ENCODE measurements at regions not wholly inside any gene's neighbourhood (a gene's known extent, or its start where the extent isn't known, plus 50 kb on each side); places are given as distances from the start of the nearest gene placed in this dataset.
A peak's percentile ranks its signal among the peaks of the same experiment; 100 is the strongest.

DNA sequence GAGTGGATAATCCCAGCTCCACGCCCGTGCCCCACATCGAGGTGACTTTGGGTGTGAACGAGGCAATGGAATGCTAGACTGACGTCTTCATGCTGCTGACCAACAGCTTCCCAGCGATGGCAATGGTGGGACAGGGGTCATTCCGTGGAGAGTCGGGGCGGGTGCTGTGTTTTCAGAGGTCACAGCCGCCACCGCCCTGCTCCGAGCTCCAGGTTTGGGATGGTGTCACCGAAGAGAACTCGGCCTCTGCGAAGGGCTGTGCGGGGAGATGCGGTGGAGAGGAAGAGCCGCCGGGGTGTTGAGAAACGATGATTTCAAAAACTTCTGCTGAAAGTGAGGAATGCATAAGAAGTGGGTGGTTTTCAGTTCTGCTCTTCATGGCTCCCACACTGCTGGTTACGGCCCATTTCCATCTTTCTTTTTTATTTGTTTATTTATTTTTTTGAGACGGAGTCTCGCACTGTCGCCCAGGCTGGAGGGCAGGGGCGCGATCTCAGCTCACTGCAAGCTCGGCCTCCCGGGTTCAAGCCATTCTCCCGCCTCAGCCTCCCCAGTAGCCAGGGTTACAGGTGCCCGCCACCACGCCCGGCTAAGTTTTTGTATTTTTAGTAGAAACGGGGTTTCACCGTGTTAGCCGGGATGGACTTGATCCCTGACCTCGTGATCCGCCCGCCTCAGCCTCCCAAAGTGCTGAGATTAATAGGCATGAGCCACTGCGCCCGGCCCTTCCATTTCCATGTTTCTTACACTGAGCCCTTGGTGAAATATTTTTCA, 142.6 kb downstream of the RTP5 start:
- Mint-ChIP-seq H3K27ac (no peak overlapping the region), H3K36me3 (ENCODE audit: low read depth) (no peaks in the 10 kb centered on the region), H3K9me3 (no peaks in the 10 kb centered on the region), H3K27me3 (ENCODE audit: insufficient read depth) (no peaks in the 10 kb centered on the region), H3K4me1 (no peaks in the 10 kb centered on the region), H3K4me3 (no peak overlapping the region)
- Histone ChIP-seq H3K9ac (ENCODE audit: extremely low read depth, low read length, poor library complexity, severe bottlenecking) (no peak overlapping the region), H3K27me3 (ENCODE audit: control insufficient read depth, insufficient read depth, low read length, poor library complexity, severe bottlenecking) (no peaks in the 10 kb centered on the region), H3K9me3 (ENCODE audit: control insufficient read depth, low read length) (no peaks in the 10 kb centered on the region), H3K36me3 (ENCODE audit: control insufficient read depth, insufficient read depth, low read length) (no peaks in the 10 kb centered on the region), H3K4me1 (ENCODE audit: control insufficient read depth, insufficient read depth, low read length) (no peaks in the 10 kb centered on the region), H3K27ac (ENCODE audit: low read depth, low read length) (no peak overlapping the region), H3K4me3 (ENCODE audit: low read length) (no peak overlapping the region)
- WGBS, 2 experiments (ENCODE audit: insufficient coverage in 1 of 2, insufficient read length in 1 of 2), result 90 to 92% methylated on average over 39 to 40 of the region's 40 CpGs
- DNase-seq, result no peak
- TF ChIP-seq, protein P1, sequence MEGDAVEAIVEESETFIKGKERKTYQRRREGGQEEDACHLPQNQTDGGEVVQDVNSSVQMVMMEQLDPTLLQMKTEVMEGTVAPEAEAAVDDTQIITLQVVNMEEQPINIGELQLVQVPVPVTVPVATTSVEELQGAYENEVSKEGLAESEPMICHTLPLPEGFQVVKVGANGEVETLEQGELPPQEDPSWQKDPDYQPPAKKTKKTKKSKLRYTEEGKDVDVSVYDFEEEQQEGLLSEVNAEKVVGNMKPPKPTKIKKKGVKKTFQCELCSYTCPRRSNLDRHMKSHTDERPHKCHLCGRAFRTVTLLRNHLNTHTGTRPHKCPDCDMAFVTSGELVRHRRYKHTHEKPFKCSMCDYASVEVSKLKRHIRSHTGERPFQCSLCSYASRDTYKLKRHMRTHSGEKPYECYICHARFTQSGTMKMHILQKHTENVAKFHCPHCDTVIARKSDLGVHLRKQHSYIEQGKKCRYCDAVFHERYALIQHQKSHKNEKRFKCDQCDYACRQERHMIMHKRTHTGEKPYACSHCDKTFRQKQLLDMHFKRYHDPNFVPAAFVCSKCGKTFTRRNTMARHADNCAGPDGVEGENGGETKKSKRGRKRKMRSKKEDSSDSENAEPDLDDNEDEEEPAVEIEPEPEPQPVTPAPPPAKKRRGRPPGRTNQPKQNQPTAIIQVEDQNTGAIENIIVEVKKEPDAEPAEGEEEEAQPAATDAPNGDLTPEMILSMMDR (conservative IDR thresholded peaks at IDR 0.05), result no peak

DNA sequence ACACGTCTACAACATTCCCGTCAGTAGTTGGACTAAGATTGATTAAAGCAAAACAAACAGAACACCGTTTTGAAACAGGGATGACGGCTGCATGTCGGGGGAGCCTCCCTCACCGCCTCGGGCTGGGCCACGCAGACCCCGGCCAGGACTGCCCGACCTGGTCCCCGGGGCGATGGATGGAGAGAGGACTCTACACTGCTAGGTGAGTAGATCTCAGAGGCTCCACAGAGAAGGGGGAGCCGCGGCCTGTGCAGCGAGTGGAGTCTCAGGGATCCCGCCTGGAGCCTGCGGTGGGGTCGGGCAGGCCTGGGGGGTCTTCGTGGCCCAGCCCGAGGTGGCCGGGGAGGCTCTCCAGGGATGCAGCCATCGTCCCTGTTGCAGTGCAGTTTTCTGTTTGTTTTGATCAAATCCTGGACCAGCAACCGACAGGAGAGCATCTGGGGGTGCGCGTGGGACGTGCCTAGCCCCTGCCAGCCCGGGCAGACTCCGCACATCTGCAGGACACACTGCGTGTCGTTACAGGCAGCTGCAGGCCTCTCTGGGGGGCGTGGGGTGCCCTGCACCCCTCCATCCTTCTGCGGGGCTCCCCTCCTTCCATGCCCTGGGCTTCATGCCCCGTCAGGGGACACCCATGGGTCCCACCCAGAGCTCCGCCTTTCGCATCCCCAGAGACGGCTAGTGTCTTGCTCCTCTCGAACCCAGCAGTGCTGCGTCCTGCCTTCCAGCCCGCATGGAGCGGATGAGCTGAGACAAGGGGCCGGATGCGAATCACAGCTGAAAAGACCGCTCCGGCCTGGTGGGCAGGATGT, 143.6 kb downstream of the RTP5 start:
- Mint-ChIP-seq H3K36me3 (ENCODE audit: low read depth) (no peaks in the 10 kb centered on the region), H3K9me3 (no peaks in the 10 kb centered on the region), H3K27me3 (ENCODE audit: insufficient read depth) (no peaks in the 10 kb centered on the region), H3K4me1 (no peaks in the 10 kb centered on the region), H3K4me3 (no peak overlapping the region), H3K27ac (no peak overlapping the region)
- no peak overlapping the region for H3K9ac ChIP-seq (ENCODE audit: extremely low read depth, low read length, poor library complexity, severe bottlenecking)
- 88 to 93% methylated on average over 23 to 44 of the region's 44 CpGs for WGBS, 2 experiments (ENCODE audit: insufficient coverage in 1 of 2, insufficient read length in 1 of 2)
- TF ChIP-seq, protein P1 (conservative IDR thresholded peaks at IDR 0.05), result no peak
- peak; percentile 38 for DNase-seq
- H3K4me1 ChIP-seq (ENCODE audit: control insufficient read depth, insufficient read depth, low read length), result no peaks in the 10 kb centered on the region
- no peak overlapping the region for H3K27ac ChIP-seq (ENCODE audit: low read depth, low read length)
- H3K36me3 ChIP-seq (ENCODE audit: control insufficient read depth, insufficient read depth, low read length), result no peaks in the 10 kb centered on the region
- H3K4me3 ChIP-seq (ENCODE audit: low read length), result no peak overlapping the region
- H3K9me3 ChIP-seq (ENCODE audit: control insufficient read depth, low read length), result no peaks in the 10 kb centered on the region
- no peaks in the 10 kb centered on the region for H3K27me3 ChIP-seq (ENCODE audit: control insufficient read depth, insufficient read depth, low read length, poor library complexity, severe bottlenecking)

DNA sequence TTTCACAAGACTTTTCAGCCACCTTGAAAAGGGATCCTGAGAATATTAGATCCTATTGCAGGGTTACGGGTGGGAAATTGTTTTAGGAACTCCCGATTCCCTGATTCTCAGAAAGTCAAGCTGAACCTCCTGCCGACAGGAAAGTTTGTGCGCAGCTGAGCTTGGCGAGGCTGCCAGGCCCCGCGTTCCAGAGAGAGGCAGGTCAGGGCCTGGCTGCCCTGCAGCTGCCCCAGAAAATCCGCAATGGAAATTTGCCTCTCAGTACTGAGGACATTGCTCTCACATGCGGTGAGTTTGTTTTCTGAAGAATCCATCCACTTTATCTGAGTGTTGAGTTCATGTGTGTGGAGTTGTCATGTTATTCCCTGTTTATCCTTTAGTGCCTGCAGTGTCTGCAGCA, 144.2 kb downstream of the RTP5 start:
- Histone ChIP-seq H3K27me3 (ENCODE audit: control insufficient read depth, insufficient read depth, low read length, poor library complexity, severe bottlenecking) (no peaks in the 10 kb centered on the region), H3K36me3 (ENCODE audit: control insufficient read depth, insufficient read depth, low read length) (no peaks in the 10 kb centered on the region), H3K9ac (ENCODE audit: extremely low read depth, low read length, poor library complexity, severe bottlenecking) (no peak overlapping the region), H3K27ac (ENCODE audit: low read depth, low read length) (no peak overlapping the region), H3K4me1 (ENCODE audit: control insufficient read depth, insufficient read depth, low read length) (no peaks in the 10 kb centered on the region), H3K4me3 (ENCODE audit: low read length) (no peak overlapping the region), H3K9me3 (ENCODE audit: control insufficient read depth, low read length) (no peaks in the 10 kb centered on the region)
- Mint-ChIP-seq H3K27me3 (ENCODE audit: insufficient read depth) (no peaks in the 10 kb centered on the region), H3K27ac (no peak overlapping the region), H3K4me1 (no peaks in the 10 kb centered on the region), H3K4me3 (no peak overlapping the region), H3K36me3 (ENCODE audit: low read depth) (no peaks in the 10 kb centered on the region), H3K9me3 (no peaks in the 10 kb centered on the region)
- TF ChIP-seq, protein P1 (conservative IDR thresholded peaks at IDR 0.05), result no peak
- 91 to 93% methylated on average over 7 to 9 of the region's 9 CpGs for WGBS, 2 experiments (ENCODE audit: insufficient coverage in 1 of 2, insufficient read length in 1 of 2)
- no peak for DNase-seq

Measured in endodermal cell (in vitro differentiated cells).